ENCODE measurements at regions not wholly inside any gene's neighbourhood (a gene's known extent, or its start where the extent isn't known, plus 50 kb on each side); places are given as distances from the start of the nearest gene placed in this dataset.
A peak's percentile ranks its signal among the peaks of the same experiment; 100 is the strongest.
"Not testable (repeated sequence)": the region's sequence is repeated elsewhere in the genome, so short reads cannot be mapped to it uniquely, and the experiment has no call there.

- H3K36me3 Mint-ChIP-seq (ENCODE audit: insufficient read depth in 1 of 3, low read depth in 3 of 3): peaks cover 0 to 5% (median 5%) of the 10 kb centered on the region in 3 experiments; a peak in 4 of 7 replicates
- no peak overlapping the region; a peak in 1 of 7 replicates for H3K27ac Mint-ChIP-seq
- no peak overlapping the region for H2BK12ac ChIP-seq (ENCODE audit: insufficient read length, low read depth, low read length)
- peak; percentile 84 for TF ChIP-seq CTCF (conservative IDR thresholded peaks at IDR 0.05)
- no peak overlapping the region for H4K8ac ChIP-seq (replicated peaks; ENCODE audit: insufficient read length, low read depth, low read length)
- H2AFZ ChIP-seq (ENCODE audit: low read length): no peak overlapping the region
- H2BK120ac ChIP-seq (ENCODE audit: low read depth, low read length, poor library complexity, severe bottlenecking): no peak overlapping the region
- no peak overlapping the region for H3T11ph ChIP-seq (ENCODE audit: low read length)
- H3K9me3 Mint-ChIP-seq: peaks cover 12 to 14% of the 10 kb centered on the region in 2 experiments
- no peaks in the 10 kb centered on the region for H3K27me3 ChIP-seq (ENCODE audit: insufficient read depth, low read length)
- no peak overlapping the region for H2AK5ac ChIP-seq (ENCODE audit: insufficient read length, low read length)
- H3K27me3 Mint-ChIP-seq (ENCODE audit: low read depth): no peaks in the 10 kb centered on the region; the same call in 1 of the 2 replicates
- H3K79me2 ChIP-seq (ENCODE audit: insufficient read depth, low read length): no peaks in the 10 kb centered on the region
- H2BK15ac ChIP-seq (ENCODE audit: low read depth, low read length): no peak overlapping the region
- no peak overlapping the region for H3K14ac ChIP-seq (ENCODE audit: insufficient read depth, low read length)
- H3K4me1 ChIP-seq (ENCODE audit: insufficient read depth, low read length): no peaks in the 10 kb centered on the region
- WGBS (ENCODE audit: extremely low coverage, insufficient read length, low lambda C conversion rate): no CpG with 5 or more reads among the region's 7 CpGs
- no peak overlapping the region for H4K91ac ChIP-seq (ENCODE audit: insufficient read length, low read depth, low read length)
- H3K23me2 ChIP-seq (ENCODE audit: insufficient read length, low read depth, low read length, poor library complexity, severe bottlenecking): no peaks in the 10 kb centered on the region
- H3K18ac ChIP-seq (ENCODE audit: insufficient read length, low read depth, low read length): no peak overlapping the region
- DNase-seq: peak; percentile 76
- H4K20me1 ChIP-seq (ENCODE audit: control insufficient read depth, insufficient read depth, insufficient read length): no peaks in the 10 kb centered on the region
- no peak overlapping the region for H3K27ac ChIP-seq (ENCODE audit: insufficient read length, low read depth, low read length)
- no peak overlapping the region for H3K9ac ChIP-seq (ENCODE audit: extremely low read depth, insufficient read length, low read length)
- H2BK20ac ChIP-seq (ENCODE audit: low read depth, low read length, poor library complexity, severe bottlenecking): no peak overlapping the region
- no peak overlapping the region; a peak in 1 of 5 replicates for H3K4me3 Mint-ChIP-seq
- H3K56ac ChIP-seq (ENCODE audit: insufficient read length, low read depth, low read length): no peak overlapping the region
- no peak overlapping the region for H3K4me2 ChIP-seq (ENCODE audit: insufficient read depth, insufficient read length, low read length)
- no peak overlapping the region for H4K5ac ChIP-seq (ENCODE audit: insufficient read length, low read depth, low read length)
- H3K23ac ChIP-seq (ENCODE audit: insufficient read length, low read depth, low read length): no peak overlapping the region
- no peak overlapping the region for H2BK5ac ChIP-seq (ENCODE audit: insufficient read length, low read length)
- H3K9me3 ChIP-seq (ENCODE audit: control insufficient read depth, low read depth, low read length): no peaks in the 10 kb centered on the region
- peaks cover 5 to 8% of the 10 kb centered on the region in 2 experiments; a peak in 3 of 4 replicates for H3K4me1 Mint-ChIP-seq
- H3K79me1 ChIP-seq (ENCODE audit: insufficient read depth, low read depth, low read length, poor library complexity, severe bottlenecking): no peaks in the 10 kb centered on the region
- H3K4ac ChIP-seq (ENCODE audit: low read depth, low read length): no peak overlapping the region
Measured at GRCh38 chr3:73192036-73192738, 130.7 kb downstream of the EBLN2 start.

GRCh38 chr3:73193943-73194342 lies 132.5 kb downstream of the EBLN2 start:
- WGBS (ENCODE audit: extremely low coverage, insufficient read length, low lambda C conversion rate): no CpG with 5 or more reads among the region's 5 CpGs
- not testable (repeated sequence) for H3K27me3 Mint-ChIP-seq (ENCODE audit: low read depth); H3K27ac ChIP-seq (ENCODE audit: insufficient read length, low read depth, low read length); H2BK15ac ChIP-seq (ENCODE audit: low read depth, low read length); DNase-seq; H3K4me1 Mint-ChIP-seq; H3K79me2 ChIP-seq (ENCODE audit: insufficient read depth, low read length); H3K27ac Mint-ChIP-seq; H2BK120ac ChIP-seq (ENCODE audit: low read depth, low read length, poor library complexity, severe bottlenecking); H2BK20ac ChIP-seq (ENCODE audit: low read depth, low read length, poor library complexity, severe bottlenecking); H3K4me1 ChIP-seq (ENCODE audit: insufficient read depth, low read length); H3K9me3 ChIP-seq (ENCODE audit: control insufficient read depth, low read depth, low read length); H4K20me1 ChIP-seq (ENCODE audit: control insufficient read depth, insufficient read depth, insufficient read length); H3K14ac ChIP-seq (ENCODE audit: insufficient read depth, low read length); H4K91ac ChIP-seq (ENCODE audit: insufficient read length, low read depth, low read length); H2BK5ac ChIP-seq (ENCODE audit: insufficient read length, low read length); H3K23ac ChIP-seq (ENCODE audit: insufficient read length, low read depth, low read length); H3K79me1 ChIP-seq (ENCODE audit: insufficient read depth, low read depth, low read length, poor library complexity, severe bottlenecking); H2BK12ac ChIP-seq (ENCODE audit: insufficient read length, low read depth, low read length); H3K4me3 Mint-ChIP-seq; H4K5ac ChIP-seq (ENCODE audit: insufficient read length, low read depth, low read length); H3K27me3 ChIP-seq (ENCODE audit: insufficient read depth, low read length); H3K9ac ChIP-seq (ENCODE audit: extremely low read depth, insufficient read length, low read length); H2AK5ac ChIP-seq (ENCODE audit: insufficient read length, low read length); H3K4me2 ChIP-seq (ENCODE audit: insufficient read depth, insufficient read length, low read length); H3K56ac ChIP-seq (ENCODE audit: insufficient read length, low read depth, low read length); H3K23me2 ChIP-seq (ENCODE audit: insufficient read length, low read depth, low read length, poor library complexity, severe bottlenecking); H4K8ac ChIP-seq (replicated peaks; ENCODE audit: insufficient read length, low read depth, low read length); H3K18ac ChIP-seq (ENCODE audit: insufficient read length, low read depth, low read length); H2AFZ ChIP-seq (ENCODE audit: low read length); H3K4ac ChIP-seq (ENCODE audit: low read depth, low read length); H3K36me3 Mint-ChIP-seq (ENCODE audit: insufficient read depth in 1 of 3, low read depth in 3 of 3); H3T11ph ChIP-seq (ENCODE audit: low read length)
- peaks cover 12 to 14% of the 10 kb centered on the region in 2 experiments for H3K9me3 Mint-ChIP-seq
